GM19455 (cell line): ENCODE measurements at regions not wholly inside any gene's neighbourhood (a gene's known extent, or its start where the extent isn't known, plus 50 kb on each side); places are given as distances from the start of the nearest gene placed in this dataset.
"Not testable (repeated sequence)": the region's sequence is repeated elsewhere in the genome, so short reads cannot be mapped to it uniquely, and the experiment has no call there.

Experiments
- ATAC-seq: cut with Tn5 transposase; IDR thresholded peaks from one replicate; pipeline ENCODE4 v1.9.1; 2021; ENCODE audit not compliant: unreplicated experiment

- no peak for ATAC-seq
Measured at GRCh38 chr3:181336597-181336996, 347.1 kb upstream of the DNAJC19 start.

DNA sequence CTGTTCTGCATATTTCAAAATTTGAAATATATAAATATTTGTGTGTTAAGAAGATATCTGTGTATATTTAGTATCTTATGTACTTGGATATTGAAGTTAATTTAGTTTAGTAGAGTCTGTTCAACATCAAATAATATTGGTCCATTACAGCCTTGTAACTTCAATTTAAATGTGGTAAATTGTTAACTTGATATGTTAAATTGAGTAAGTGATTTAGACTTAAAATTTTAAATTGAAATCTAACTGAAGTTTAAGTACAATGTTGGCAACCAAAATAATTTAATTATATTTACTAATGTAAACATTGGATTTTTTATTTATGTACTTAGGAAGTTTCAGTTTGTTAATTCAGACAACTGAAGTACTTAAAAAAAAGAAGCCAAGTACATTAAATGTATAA is 343.9 kb upstream of the DNAJC19 start:
- no peak for ATAC-seq

GRCh38 chr3:181330821-181331563 is 341.5 kb upstream of the DNAJC19 start:
- ATAC-seq: no peak

DNA sequence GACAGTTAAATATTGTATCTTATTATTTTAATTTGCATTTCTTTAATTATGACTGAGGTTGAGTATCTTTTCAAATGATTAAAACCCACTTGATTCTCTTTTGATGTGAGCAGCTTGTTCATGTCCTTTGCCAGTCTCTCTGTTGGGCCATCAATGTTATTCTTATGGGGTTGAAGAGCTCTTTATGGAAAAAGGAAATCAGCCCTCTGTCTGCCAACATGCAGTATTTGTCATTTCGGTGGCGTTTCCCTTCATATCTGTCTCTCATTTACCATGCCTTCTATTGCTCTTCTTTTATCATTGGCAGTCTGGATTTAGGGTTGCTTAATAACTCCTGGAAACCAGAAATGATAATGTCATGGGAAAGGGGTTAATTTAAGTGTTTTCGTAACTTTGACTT is 340.7 kb upstream of the DNAJC19 start:
- no peak for ATAC-seq

GRCh38 chr3:181329024-181329423 is 339.5 kb upstream of the DNAJC19 start:
- no peak for ATAC-seq

DNA sequence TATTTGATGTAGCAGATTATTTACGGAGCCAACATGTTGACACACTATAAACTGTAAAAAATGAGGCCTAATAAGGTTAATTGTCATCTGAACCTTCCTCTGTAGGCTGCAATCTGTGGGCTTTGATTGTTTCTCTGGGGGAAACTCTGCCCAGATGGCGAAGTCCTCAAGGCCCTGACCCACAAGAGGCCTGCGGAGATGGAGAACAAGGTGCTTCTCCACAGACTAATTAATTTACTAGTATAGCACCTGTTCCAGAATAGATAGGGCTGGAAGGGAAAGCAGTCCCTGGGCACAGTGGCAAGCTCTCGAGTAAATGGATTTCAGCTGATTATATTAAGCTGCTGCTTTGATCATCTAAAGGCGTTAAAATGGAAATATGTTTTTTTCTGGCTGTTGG is 338.8 kb upstream of the DNAJC19 start:
- no peak for ATAC-seq

DNA sequence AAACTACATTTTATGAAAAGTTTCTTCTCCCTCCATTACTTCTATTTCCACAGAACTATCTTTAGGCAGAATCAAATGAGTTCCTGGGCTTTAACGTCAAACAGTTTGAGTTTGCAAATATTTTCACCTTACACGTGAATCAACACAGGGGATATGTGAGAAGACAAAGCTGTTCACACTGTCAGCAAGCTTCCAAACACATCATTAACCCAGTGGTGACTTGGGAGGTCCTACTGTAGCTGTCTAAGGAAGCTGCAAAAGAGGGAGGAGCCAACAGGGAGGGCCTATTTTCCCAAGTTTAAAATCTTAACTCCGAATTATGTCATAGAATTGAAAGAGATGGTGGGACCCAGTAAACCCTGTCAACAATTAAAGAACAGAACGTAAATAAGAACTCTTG is 337.8 kb upstream of the DNAJC19 start:
- ATAC-seq: no peak

DNA sequence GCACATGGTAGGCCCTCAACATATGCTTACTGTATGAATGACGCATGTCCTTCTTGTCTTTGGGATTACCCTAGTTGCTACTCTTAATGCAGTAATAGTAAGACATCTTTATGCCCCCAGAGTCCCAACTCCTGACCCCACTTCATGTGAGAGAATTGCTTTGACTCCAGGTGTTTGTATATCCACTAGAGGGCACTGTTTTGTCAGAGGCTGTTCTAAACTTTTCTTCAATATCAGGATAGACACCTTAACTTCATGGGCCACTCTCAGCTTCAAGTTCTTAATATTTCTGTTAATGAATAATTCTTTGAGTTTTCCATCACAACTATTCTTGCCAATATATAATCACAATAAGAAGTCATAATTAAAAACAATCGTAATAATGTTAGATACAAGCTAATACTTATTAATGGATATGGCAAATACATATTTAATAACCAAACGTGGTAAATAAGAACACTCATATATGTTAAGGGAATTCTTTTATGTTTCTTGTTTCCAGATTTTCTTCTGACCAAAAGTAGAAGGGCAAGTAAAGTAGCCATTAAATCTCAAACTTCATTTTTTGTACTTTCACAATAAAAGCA is 337.2 kb upstream of the DNAJC19 start:
- peak; percentile 77 for ATAC-seq

GRCh38 chr3:181324516-181324915 is 335.0 kb upstream of the DNAJC19 start:
- ATAC-seq: not testable (repeated sequence)

DNA sequence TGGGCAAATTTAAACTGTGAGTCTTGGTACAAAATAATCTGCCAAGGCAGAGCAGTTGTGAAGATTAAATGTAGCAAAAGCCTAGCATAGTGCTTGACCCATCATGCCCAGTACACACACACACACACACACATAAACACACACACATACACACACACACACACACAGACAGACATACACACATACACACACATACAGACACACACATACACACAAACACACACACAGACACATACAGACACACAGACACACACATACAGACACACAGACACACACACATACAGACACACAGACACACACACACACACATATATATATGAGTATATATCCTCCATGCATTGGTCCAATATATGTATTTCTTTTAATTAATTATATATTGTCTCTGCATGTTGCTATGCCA is 328.8 kb upstream of the DNAJC19 start:
- ATAC-seq: no peak

DNA sequence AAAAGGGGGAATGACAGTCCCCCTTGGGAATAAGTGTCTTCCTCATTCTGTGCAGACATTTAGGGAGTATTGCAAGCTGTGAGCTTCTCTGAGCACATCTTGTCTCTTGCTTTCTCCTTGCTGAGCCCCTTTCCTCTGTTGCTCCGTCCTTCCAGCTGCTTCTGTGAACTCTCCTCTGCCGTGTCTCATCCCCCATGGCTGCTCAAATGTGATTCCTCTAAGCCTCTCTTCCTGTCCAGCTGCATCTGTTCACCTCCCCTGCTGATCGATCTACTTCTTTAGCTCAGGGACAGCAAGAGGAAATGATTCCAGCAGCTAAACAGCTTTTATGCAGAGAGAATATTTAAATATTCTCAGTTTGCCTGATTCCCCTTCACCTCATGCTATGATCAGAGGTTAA is 328.0 kb upstream of the DNAJC19 start:
- no peak for ATAC-seq

DNA sequence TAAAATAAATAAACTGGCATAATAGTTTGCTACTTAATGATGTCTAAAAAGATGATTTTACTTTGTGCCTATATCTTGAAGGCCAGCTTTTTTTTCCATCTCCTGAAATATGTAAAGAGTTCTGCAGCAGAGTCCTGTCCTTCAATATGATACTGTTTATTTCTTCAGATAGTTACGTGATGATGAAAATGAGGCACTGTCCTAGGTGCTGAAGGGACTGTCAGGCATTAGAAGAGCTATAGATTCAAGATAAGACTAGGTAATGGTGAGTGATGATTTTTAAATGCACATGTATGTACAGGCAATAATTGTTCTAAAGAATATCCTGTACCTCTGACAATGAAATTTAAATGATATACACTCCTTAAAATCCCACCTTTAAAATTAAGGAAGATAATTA is 326.9 kb upstream of the DNAJC19 start:
- no peak for ATAC-seq

DNA sequence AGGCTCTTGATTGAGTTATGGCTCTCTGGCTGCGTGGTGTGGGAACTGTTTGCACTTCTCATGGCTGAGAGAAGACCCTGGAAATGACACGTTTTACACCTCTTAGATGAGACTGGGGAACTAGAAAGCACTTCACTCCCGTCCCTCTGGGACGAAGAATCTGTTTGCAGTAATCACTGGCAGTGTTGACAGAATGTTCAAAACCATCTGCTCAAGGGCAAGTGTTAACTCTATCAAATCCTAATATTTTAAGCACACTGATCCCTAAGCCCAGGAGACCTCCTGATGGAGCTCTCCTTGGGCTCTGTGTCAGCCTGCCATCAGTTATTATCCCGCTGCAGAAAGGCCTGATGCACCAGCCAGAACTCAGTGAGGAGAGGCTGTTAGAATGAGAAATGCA is 323.8 kb upstream of the DNAJC19 start:
- no peak for ATAC-seq

- ATAC-seq: no peak
Measured at GRCh38 chr3:181311186-181311585, 321.6 kb upstream of the DNAJC19 start.

DNA sequence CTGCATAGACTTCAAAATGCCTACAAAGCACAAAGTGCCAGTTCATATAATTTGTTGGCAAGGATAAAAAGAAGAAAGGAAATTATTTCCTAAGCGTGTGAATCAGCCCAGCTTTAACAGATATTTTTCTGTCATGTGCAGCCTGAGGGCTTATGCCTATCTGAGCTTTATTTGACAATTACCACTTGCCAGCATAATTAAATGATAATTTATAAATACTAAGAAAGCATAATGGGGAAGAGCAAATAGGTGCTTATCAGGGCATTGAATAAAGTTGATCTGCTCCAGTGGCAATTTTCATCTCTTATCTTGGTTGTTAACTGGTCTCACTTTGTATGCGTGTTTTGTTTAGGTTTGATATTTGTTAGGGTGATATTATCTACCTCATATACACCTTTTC is 313.4 kb upstream of the DNAJC19 start:
- ATAC-seq: no peak

- ATAC-seq: no peak
Measured at GRCh38 chr3:181300033-181300432, 310.5 kb upstream of the DNAJC19 start.

DNA sequence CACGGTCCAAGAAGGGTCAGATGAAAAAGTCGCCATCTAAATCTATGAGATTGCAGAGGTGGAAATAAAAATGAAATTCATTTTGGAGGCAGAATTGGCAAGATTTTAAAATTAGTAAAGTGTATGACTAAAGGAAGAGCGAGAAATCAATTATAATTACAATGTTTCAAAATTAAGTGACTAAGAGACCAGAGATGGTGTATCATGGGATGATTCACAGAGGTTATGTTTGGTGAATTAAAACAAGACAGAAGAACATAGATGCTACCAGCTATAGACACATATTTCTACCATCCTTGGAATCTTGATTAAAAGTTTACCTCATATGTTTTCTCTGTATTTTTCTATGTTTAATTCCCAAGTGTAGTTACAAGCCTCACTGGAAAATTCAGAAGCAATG is 308.9 kb upstream of the DNAJC19 start:
- ATAC-seq: no peak

DNA sequence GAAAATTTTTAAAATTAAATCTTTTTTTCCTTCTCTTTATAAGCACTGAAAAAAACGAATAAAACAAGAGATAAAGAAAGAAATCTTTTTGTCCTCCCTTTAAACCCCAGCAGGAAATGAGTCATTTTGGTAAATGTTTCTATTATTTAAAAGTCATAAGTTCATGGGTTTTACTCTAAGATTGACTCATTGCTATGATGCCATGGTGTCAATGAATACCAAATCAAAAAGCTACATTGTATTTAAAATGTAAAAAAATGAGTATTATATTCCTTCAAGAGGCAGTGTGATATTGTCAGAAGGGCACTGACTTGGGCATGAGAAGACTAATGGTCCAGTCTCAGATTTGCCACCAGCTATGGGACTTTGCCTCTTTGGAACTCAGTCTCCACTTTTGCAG is 303.4 kb upstream of the DNAJC19 start:
- peak; percentile 84 for ATAC-seq

DNA sequence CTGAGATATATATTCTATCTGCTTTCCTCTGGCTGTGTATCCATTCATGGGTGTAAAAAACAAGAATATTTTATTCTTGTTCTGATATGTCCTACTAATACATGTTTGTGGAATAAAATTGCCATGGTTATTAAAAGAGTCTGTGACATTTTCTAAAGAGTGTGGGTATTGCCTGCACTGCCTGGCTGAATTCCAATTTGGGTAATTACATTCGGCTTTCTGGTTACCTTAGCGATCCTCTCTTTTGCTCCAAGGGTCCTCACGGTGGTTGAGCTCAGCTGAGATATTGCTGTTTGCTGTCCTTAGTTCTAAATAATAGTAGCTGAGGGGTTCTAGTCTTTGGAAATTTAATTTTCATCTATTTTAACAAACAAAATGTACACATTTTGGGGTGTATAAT is 301.4 kb upstream of the DNAJC19 start:
- no peak for ATAC-seq

DNA sequence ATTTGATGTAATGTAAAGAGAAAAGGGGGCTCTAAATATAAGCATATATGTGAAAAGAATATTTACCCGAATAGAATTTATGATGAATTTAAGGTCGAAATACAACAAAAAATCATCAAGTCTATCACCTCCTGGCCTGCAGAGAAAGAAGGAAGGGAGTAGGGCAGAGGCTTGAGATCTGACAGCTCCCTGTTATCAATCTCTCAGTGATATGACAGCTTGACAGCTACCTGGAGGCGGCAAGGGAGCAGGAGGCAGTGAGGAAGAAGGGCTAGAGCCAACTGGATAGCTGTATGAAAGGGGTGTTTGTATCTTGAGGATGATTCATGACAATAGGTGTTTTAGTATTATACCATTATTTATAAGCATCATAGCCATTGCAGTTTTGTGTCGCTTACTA is 299.8 kb upstream of the DNAJC19 start:
- no peak for ATAC-seq

- ATAC-seq: no peak
Measured at GRCh38 chr3:181288145-181288544, 298.6 kb upstream of the DNAJC19 start.

DNA sequence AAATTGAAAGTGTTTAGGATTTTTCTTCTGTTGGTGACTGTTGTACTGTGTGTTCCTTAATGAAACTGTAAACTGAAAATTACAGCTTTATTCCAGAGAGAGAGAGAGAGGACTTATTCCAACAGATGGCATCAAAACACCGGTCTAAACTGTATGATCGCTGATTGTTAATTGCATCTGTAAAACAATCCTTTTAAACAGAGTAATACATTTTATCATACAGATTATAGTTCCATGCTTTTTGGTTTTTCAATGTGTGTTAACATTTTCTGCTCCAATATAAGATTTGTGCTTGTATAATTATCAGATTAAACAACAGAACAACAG is 289.7 kb upstream of the DNAJC19 start:
- ATAC-seq: no peak
